Endothelial cell of umbilical vein (primary cell): ENCODE measurements at regions not wholly inside any gene's neighbourhood (a gene's known extent, or its start where the extent isn't known, plus 50 kb on each side); places are given as distances from the start of the nearest gene placed in this dataset.

ENCODE experiments used
- BruUV-seq: library from RNA; stranded (reverse); fragments of 400-500 nt; replicated peaks from 2 replicates; lab custom pipeline; 2021; lab: Mats Ljungman, UMichigan
- CTCF ChIA-PET: fragments of 300-600, 350-600 bp; sonication (Branson Sonifier 250); formaldehyde crosslinking; loops from one replicate; lab custom pipeline; 2021; ENCODE audit warnings: antibody characterized with exemption, inconsistent platforms; lab: Charles Lee
- POLR2A ChIA-PET: fragments of 300-600, 350-600 bp; sonication (Branson Sonifier 250); formaldehyde crosslinking; loops from one replicate; lab custom pipeline; 2021; ENCODE audit warnings: antibody characterized with exemption, inconsistent platforms; lab: Charles Lee
- DNase-seq: peaks from one replicate; pipeline ENCODE4 v3.0.0-alpha.2; 2011; ENCODE audit warnings: low read depth, low spot score
- FAIRE-seq: peaks from 2 replicates; lab custom pipeline; 2011; peaks lifted over from hg19 to GRCh38; lab: Jason Lieb, UNC
- H2AFZ ChIP-seq: 2 replicates; pipeline ENCODE4 v1.6.0; 2012; ENCODE audit warnings: low read depth, low read length, control low read depth, inconsistent platforms
- H3K27ac ChIP-seq: 2 replicates; pipeline ENCODE4 v1.5.1; 2011; ENCODE audit warnings: low read depth, mild to moderate bottlenecking, control low read depth, low read length, moderate library complexity; ENCODE audit not compliant: insufficient read depth
- H3K27me3 ChIP-seq, 2 experiments: 2 replicates each; pipeline versions ENCODE4 v1.6.0 to v1.6.1; 2011; ENCODE audit warnings: low read length in 2 of 2, mixed read lengths in 1 of 2; ENCODE audit not compliant: control insufficient read depth in 2 of 2, insufficient read depth in 2 of 2
- H3K36me3 ChIP-seq, 2 experiments: 2 replicates in 1 of 2; 3 replicates in 1 of 2; pipeline ENCODE4 v1.5.1; 2011; ENCODE audit warnings: low read length in 2 of 2, mild to moderate bottlenecking in 1 of 2, moderate library complexity in 1 of 2; ENCODE audit not compliant: control insufficient read depth in 2 of 2, insufficient read depth in 2 of 2; ENCODE audit errors: extremely low read depth in 1 of 2
- H3K4me1 ChIP-seq: 3 replicates; pipeline ENCODE4 v1.5.1; 2011; ENCODE audit warnings: mild to moderate bottlenecking, low read length; ENCODE audit not compliant: control insufficient read depth, insufficient read depth; ENCODE audit errors: extremely low read depth
- H3K4me2 ChIP-seq: 2 replicates; pipeline ENCODE4 v1.6.1; 2011; ENCODE audit warnings: low read length, control low read depth, mixed read lengths; ENCODE audit not compliant: insufficient read depth
- H3K4me3 ChIP-seq, 3 experiments: fragments of 200-600 bp in 1 of 3; sonication (generic), shearing (Covaris generic) in 1 of 3; replicated peaks in 1 of 3; 2 replicates each; pipeline ENCODE4 v1.5.1; 2011 to 2016; ENCODE audit warnings: control low read depth in 3 of 3, low read length in 3 of 3, mild to moderate bottlenecking in 2 of 3, inconsistent platforms in 1 of 3, low read depth in 1 of 3, moderate library complexity in 1 of 3; ENCODE audit not compliant: insufficient read depth in 1 of 3
- H3K79me2 ChIP-seq: 2 replicates; pipeline ENCODE4 v1.6.0; 2012; ENCODE audit warnings: low read length, inconsistent platforms; ENCODE audit not compliant: control insufficient read depth, insufficient read depth
- H3K9ac ChIP-seq: replicated peaks from 2 replicates; pipeline ENCODE3; 2011; ENCODE audit warnings: low read length, control low read depth; ENCODE audit not compliant: insufficient read depth; ENCODE audit errors: extremely low read depth
- H3K9me1 ChIP-seq: replicated peaks from 3 replicates; pipeline ENCODE4 v1.6.0; 2011; ENCODE audit warnings: mild to moderate bottlenecking, low read length; ENCODE audit not compliant: control insufficient read depth, insufficient read depth; ENCODE audit errors: extremely low read depth
- H3K9me3 ChIP-seq: replicated peaks from 2 replicates; pipeline ENCODE4 v1.5.1; 2012; ENCODE audit warnings: low read length, inconsistent platforms; ENCODE audit not compliant: control insufficient read depth, insufficient read depth
- H4K20me1 ChIP-seq: replicated peaks from 2 replicates; pipeline ENCODE3; 2011; ENCODE audit warnings: mild to moderate bottlenecking, low read length; ENCODE audit not compliant: control insufficient read depth, insufficient read depth; ENCODE audit errors: extremely low read depth
- CTCF ChIP-seq, 2 donors: IDR thresholded peaks; 1 replicate in 1 of 2; 2 replicates in 1 of 2; pipeline ENCODE4 v1.5.1; 2011; ENCODE audit warnings: low read length in 2 of 2, mild to moderate bottlenecking in 2 of 2, moderate library complexity in 2 of 2, control low read depth in 1 of 2, inconsistent platforms in 1 of 2, low read depth in 1 of 2; ENCODE audit not compliant: insufficient read depth in 1 of 2; ENCODE audit errors: extremely low read depth in 1 of 2
- EZH2 ChIP-seq: IDR thresholded peaks from 2 replicates; pipeline ENCODE4 v1.6.1; 2012; ENCODE audit warnings: borderline replicate concordance, low read depth, mild to moderate bottlenecking, moderate library complexity, low read length, inconsistent platforms; ENCODE audit not compliant: severe bottlenecking
- FOS ChIP-seq: IDR thresholded peaks from 2 replicates; pipeline ENCODE4 v1.6.1; 2011; ENCODE audit warnings: mild to moderate bottlenecking, low read length, moderate library complexity, borderline replicate concordance; ENCODE audit not compliant: insufficient read depth
- GATA2 ChIP-seq: IDR thresholded peaks from 2 replicates; pipeline ENCODE4 v1.7.0; 2011; ENCODE audit warnings: low read depth, mild to moderate bottlenecking, moderate library complexity, mixed read lengths, low read length; ENCODE audit not compliant: insufficient read length, insufficient read depth
- JUN ChIP-seq: IDR thresholded peaks from 2 replicates; pipeline ENCODE4 v1.6.1; 2011; ENCODE audit warnings: borderline replicate concordance, low read depth; ENCODE audit not compliant: insufficient read length, insufficient read depth
- MYC ChIP-seq: IDR thresholded peaks from one replicate; pipeline ENCODE4 v1.6.1; 2011; ENCODE audit warnings: mild to moderate bottlenecking, low read depth, low read length
- POLR2A ChIP-seq: IDR thresholded peaks from 2 replicates; pipeline ENCODE4 v1.6.1; 2012; ENCODE audit warnings: low read depth, mild to moderate bottlenecking, control low read depth, low read length
- POLR2AphosphoS5 ChIP-seq: IDR thresholded peaks from 2 replicates; pipeline ENCODE4 v1.6.1; 2012; ENCODE audit warnings: low read depth, mild to moderate bottlenecking, control low read depth, low read length, moderate library complexity; ENCODE audit not compliant: insufficient read depth
- dilution Hi-C: fragments of 300-500 bp; cut with MboI; formaldehyde crosslinking; loops from one replicate; pipeline ENCODE4 v1.15.0; 2019; ENCODE audit warnings: low sequenced_read_pairs; ENCODE audit not compliant: extremely low pct_ligation_motif_present
- intact Hi-C: fragments of 100-400 bp; cut with micrococcal nuclease; formaldehyde crosslinking; loops from one replicate; pipeline ENCODE4 v1.10.0; 2022
- TF ChIP-seq, protein P1 (sequence below): IDR thresholded peaks from 2 replicates; pipeline ENCODE4 v1.6.1; 2011; ENCODE audit not compliant: insufficient read depth, insufficient read length

GRCh38 chr2:40809156-40809555 lies 357.3 kb upstream of the SLC8A1 start:
- dilution Hi-C loops = no loop called here
- H3K4me3 ChIP-seq = no peak overlapping the region
- H3K79me2 ChIP-seq = no peaks in the 10 kb centered on the region
- TF ChIP-seq POLR2A (no peak), MYC (no peak), CTCF (IDR thresholded peaks at IDR 0.05; ENCODE audit: extremely low read depth in 1 of 2, insufficient read depth in 1 of 2, low read depth in 1 of 2, low read length in 2 of 2) (no peak), JUN (no peak), GATA2 (no peak), POLR2AphosphoS5 (no peak)
- H4K20me1 ChIP-seq = no peaks in the 10 kb centered on the region
- H3K9ac ChIP-seq = no peak overlapping the region
- no TSS peak for BruUV-seq
- H3K27ac ChIP-seq = no peak overlapping the region
- no peak overlapping the region for H2AFZ ChIP-seq
- no peaks in the 10 kb centered on the region for H3K36me3 ChIP-seq
- no peak overlapping the region for H3K4me2 ChIP-seq
- intact Hi-C loops = loop anchor here (5.0 kb wide), 1 partner anchor 593 kb away; no protein-coding TSS in a partner anchor
- no peaks in the 10 kb centered on the region for H3K9me3 ChIP-seq
- no peak for DNase-seq
- no peaks in the 10 kb centered on the region for H3K9me1 ChIP-seq
- H3K27me3 ChIP-seq = no peaks in the 10 kb centered on the region
- no peak for FAIRE-seq
- ChIA-PET POLR2A (no interaction called here), CTCF (no interaction called here)
- H3K4me1 ChIP-seq = no peaks in the 10 kb centered on the region

- TF ChIP-seq GATA2 = no peak
- no peak for TF ChIP-seq JUN
- TF ChIP-seq POLR2AphosphoS5 = no peak
- no peak for TF ChIP-seq POLR2A
- no peak for TF ChIP-seq EZH2
- TF ChIP-seq MYC = no peak
- no peak for TF ChIP-seq FOS
- no peak for TF ChIP-seq CTCF (IDR thresholded peaks at IDR 0.05; ENCODE audit: extremely low read depth in 1 of 2, insufficient read depth in 1 of 2, low read depth in 1 of 2, low read length in 2 of 2)
- TF ChIP-seq, protein P1, sequence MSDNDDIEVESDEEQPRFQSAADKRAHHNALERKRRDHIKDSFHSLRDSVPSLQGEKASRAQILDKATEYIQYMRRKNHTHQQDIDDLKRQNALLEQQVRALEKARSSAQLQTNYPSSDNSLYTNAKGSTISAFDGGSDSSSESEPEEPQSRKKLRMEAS = no peak
- ChIA-PET POLR2A (no interaction called here), CTCF (interaction anchor here (1.4 to 1.8 kb wide), 3 partner anchors 10 to 20 kb away, joined by 3 to 7 read pairs (median 4); no protein-coding TSS in a partner anchor)
- FAIRE-seq = no peak
- no peaks in the 10 kb centered on the region for H3K27me3 ChIP-seq
- H3K36me3 ChIP-seq = no peaks in the 10 kb centered on the region
- no peaks in the 10 kb centered on the region for H3K9me1 ChIP-seq
- no peaks in the 10 kb centered on the region for H3K9me3 ChIP-seq
- intact Hi-C loops (no loop called here), dilution Hi-C loops (no loop called here)
- H3K9ac ChIP-seq = no peak overlapping the region
- no peaks in the 10 kb centered on the region for H3K79me2 ChIP-seq
- H3K4me2 ChIP-seq = no peak overlapping the region
- no peaks in the 10 kb centered on the region for H4K20me1 ChIP-seq
- H2AFZ ChIP-seq = no peak overlapping the region
- no peak overlapping the region for H3K4me3 ChIP-seq
- BruUV-seq = no TSS peak
- no peak overlapping the region for H3K27ac ChIP-seq
- no peaks in the 10 kb centered on the region for H3K4me1 ChIP-seq
- peak; percentile 84 for DNase-seq
These were observed 362.7 kb upstream of the SLC8A1 start for GRCh38 chr2:40814616-40815015.
